ENCODE measurements at regions not wholly inside any gene's neighbourhood (a gene's known extent, or its start where the extent isn't known, plus 50 kb on each side); places are given as distances from the start of the nearest gene placed in this dataset.

- TF ChIP-seq CTCF (IDR thresholded peaks at IDR 0.05 in 4 of 5, conservative IDR thresholded peaks at IDR 0.05 in 1 of 5) (no peak), POLR2A (IDR thresholded peaks at IDR 0.05) (no peak)
Measured at GRCh38 chr3:117868766-117869165, 1159.2 kb downstream of the TUSC7 start.

Data from gastrocnemius medialis (tissue), 4 donors.